Left renal pelvis (tissue), 4 donors: ENCODE measurements at regions not wholly inside any gene's neighbourhood (a gene's known extent, or its start where the extent isn't known, plus 50 kb on each side); places are given as distances from the start of the nearest gene placed in this dataset.

ENCODE experiments used
- DNase-seq, 4 donors: peaks; one replicate each; pipeline ENCODE4 v3.0.0-alpha.2; 2013; ENCODE audit warnings: low read depth in 4 of 4, low spot score in 3 of 4

GRCh38 chr15:85974742-85975141, 104.9 kb upstream of the AGBL1 start:
- DNase-seq, result no peak

- no peak for DNase-seq
These were observed 103.6 kb upstream of the AGBL1 start for GRCh38 chr15:85976102-85976501.

- DNase-seq, result no peak
These were observed 102.7 kb upstream of the AGBL1 start for GRCh38 chr15:85976986-85977385.

GRCh38 chr15:85977586-85977985, 102.1 kb upstream of the AGBL1 start:
- no peak for DNase-seq

- no peak for DNase-seq
These were observed 99.7 kb upstream of the AGBL1 start for GRCh38 chr15:85979929-85980328.

- no peak for DNase-seq
These were observed 98.7 kb upstream of the AGBL1 start for GRCh38 chr15:85980946-85981345.

GRCh38 chr15:85984241-85984640, 95.4 kb upstream of the AGBL1 start:
- DNase-seq, result no peak

- DNase-seq, result no peak
These were observed 93.6 kb upstream of the AGBL1 start for GRCh38 chr15:85986116-85986515.

GRCh38 chr15:85986741-85987140, 92.9 kb upstream of the AGBL1 start:
- no peak for DNase-seq

- no peak for DNase-seq
These were observed 90.9 kb upstream of the AGBL1 start for GRCh38 chr15:85988741-85989140.

GRCh38 chr15:85992224-85992623, 87.4 kb upstream of the AGBL1 start:
- no peak for DNase-seq

- DNase-seq, result no peak
These were observed 86.6 kb upstream of the AGBL1 start for GRCh38 chr15:85993116-85993515.

GRCh38 chr15:85997618-85998017, 82.1 kb upstream of the AGBL1 start:
- no peak for DNase-seq

- DNase-seq, result no peak
These were observed 80.0 kb upstream of the AGBL1 start for GRCh38 chr15:85999658-86000057.

- DNase-seq, result no peak
These were observed 78.5 kb upstream of the AGBL1 start for GRCh38 chr15:86001200-86001599.

GRCh38 chr15:86002444-86002843, 77.2 kb upstream of the AGBL1 start:
- no peak for DNase-seq

GRCh38 chr15:86004061-86004460, 75.6 kb upstream of the AGBL1 start:
- DNase-seq, result no peak

GRCh38 chr15:86006546-86006945, 73.1 kb upstream of the AGBL1 start:
- DNase-seq, result no peak

GRCh38 chr15:86009727-86010126, 69.9 kb upstream of the AGBL1 start:
- DNase-seq, result no peak

- no peak for DNase-seq
These were observed 69.3 kb upstream of the AGBL1 start for GRCh38 chr15:86010398-86010797.

- no peak for DNase-seq
These were observed 68.8 kb upstream of the AGBL1 start for GRCh38 chr15:86010891-86011290.

GRCh38 chr15:86014016-86014415, 65.7 kb upstream of the AGBL1 start:
- no peak for DNase-seq

GRCh38 chr15:86016750-86017149, 62.9 kb upstream of the AGBL1 start:
- no peak for DNase-seq

GRCh38 chr15:86018679-86019078, 61.0 kb upstream of the AGBL1 start:
- DNase-seq, result no peak
